Stimulated activated naive CD8-positive, alpha-beta T cell treated with anti-CD3 and anti-CD28 coated beads, Interleukin-15, amount 100 ng/mL, for 72 hours (primary cell): ENCODE measurements at regions not wholly inside any gene's neighbourhood (a gene's known extent, or its start where the extent isn't known, plus 50 kb on each side); places are given as distances from the start of the nearest gene placed in this dataset.

Experiments used
- ATAC-seq: fragments of 150-1000 bp; cut with Tn5 transposase; 2 replicates; pipeline ENCODE4 v1.10.0; 2021; ENCODE audit warnings: mild to moderate bottlenecking, moderate library complexity
- DNase-seq, 2 donors: peaks; one replicate each; pipeline ENCODE4 v3.0.0; 2021 to 2022
- H3K27ac Mint-ChIP-seq, 2 donors: one replicate each; pipeline ENCODE4 v1.8.0; 2022; ENCODE audit warnings: mild to moderate bottlenecking in 2 of 2, mixed read lengths in 2 of 2, moderate library complexity in 2 of 2
- H3K27me3 Mint-ChIP-seq: one replicate; pipeline ENCODE4 v1.8.0; 2022; ENCODE audit warnings: mixed read lengths
- H3K4me1 Mint-ChIP-seq: one replicate; pipeline ENCODE4 v1.8.0; 2022; ENCODE audit warnings: mild to moderate bottlenecking, mixed read lengths
- H3K4me3 Mint-ChIP-seq, 2 donors: one replicate each; pipeline ENCODE4 v1.8.0; 2022; ENCODE audit warnings: mild to moderate bottlenecking in 2 of 2, mixed read lengths in 2 of 2, moderate library complexity in 1 of 2
- H3K9me3 Mint-ChIP-seq, 2 donors: one replicate each; pipeline ENCODE4 v1.8.0; 2022; ENCODE audit warnings: mixed read lengths in 2 of 2

DNA sequence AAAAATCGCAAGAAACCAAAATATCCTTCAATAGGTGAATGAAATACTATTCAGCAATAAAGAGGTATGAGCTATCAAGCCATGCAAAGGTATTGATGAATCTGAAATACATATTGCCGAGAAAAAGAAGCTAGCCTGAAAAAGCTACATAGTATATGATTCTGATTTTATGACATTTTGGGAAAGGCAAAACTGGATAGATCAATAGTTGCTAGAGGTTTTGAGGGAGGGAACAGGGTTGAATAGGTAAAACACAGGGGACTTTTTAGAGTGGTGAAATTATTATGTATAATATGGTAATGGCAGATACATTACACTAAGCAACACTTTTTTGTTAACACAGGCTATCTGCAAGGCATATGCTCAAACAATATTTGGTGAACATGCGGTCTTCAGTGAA is 327.6 kb upstream of the ADAMTSL1 start:
- H3K4me3 Mint-ChIP-seq = no peak overlapping the region
- H3K27ac Mint-ChIP-seq = no peak overlapping the region

DNA sequence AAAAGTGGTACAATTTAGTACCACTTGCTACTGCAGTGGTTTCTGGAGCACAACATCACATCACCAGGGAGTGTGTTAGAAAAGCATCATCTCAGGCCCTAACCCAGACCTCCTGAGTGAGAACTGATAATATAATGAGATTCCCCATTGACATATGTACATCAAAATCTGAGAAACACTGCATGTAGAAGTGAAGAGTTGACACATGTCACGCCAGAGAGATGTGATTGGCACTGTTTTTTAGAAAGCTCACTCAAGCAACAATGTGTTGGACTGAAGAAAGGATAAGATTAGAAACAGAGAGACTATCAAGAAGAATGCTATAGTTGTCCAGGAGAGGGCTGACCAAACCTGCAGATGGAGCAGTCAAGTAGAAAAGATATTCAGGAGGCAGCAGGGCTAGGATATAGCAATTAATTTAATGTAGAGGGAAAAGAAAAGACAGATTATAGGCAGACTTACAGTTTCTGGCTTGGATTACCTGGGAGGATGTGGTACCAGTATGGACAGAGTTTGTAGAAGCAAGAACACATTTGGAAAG is 324.4 kb upstream of the ADAMTSL1 start:
- peaks cover 0 to 9% of the 10 kb centered on the region in 2 donors for H3K9me3 Mint-ChIP-seq
- no peaks in the 10 kb centered on the region for H3K4me1 Mint-ChIP-seq
- no peak overlapping the region for H3K27ac Mint-ChIP-seq
- no peaks in the 10 kb centered on the region for H3K27me3 Mint-ChIP-seq
- DNase-seq (no peak), ATAC-seq (no peak)
- no peak overlapping the region for H3K4me3 Mint-ChIP-seq

More for the DNA sequence above, 327.6 kb upstream of the ADAMTSL1 start:
- H3K9me3 Mint-ChIP-seq = peaks cover 0 to 9% of the 10 kb centered on the region in 2 donors
- DNase-seq = no peak
- no peak for ATAC-seq
- no peaks in the 10 kb centered on the region for H3K4me1 Mint-ChIP-seq
- no peaks in the 10 kb centered on the region for H3K27me3 Mint-ChIP-seq

DNA sequence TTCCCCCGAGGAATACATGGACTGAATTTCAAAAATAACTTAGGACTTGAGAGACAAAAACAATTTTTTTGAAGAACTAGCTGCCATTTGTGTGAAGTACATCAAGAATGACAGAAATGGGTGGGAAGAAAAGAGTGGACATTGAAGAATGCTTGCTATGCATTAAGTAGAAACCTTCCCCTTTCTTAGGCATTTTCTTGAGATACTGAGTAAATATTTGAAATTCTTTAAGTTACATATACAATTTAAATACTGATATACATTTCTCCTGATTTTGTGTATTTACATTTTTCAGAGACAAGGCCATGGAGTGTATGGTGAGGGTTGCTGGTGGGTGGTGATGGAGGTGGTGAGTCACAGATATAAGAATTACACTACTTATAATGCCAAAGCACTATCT is 319.3 kb upstream of the ADAMTSL1 start:
- peaks cover 0 to 15% of the 10 kb centered on the region in 2 donors for H3K9me3 Mint-ChIP-seq
- DNase-seq = no peak
- no peaks in the 10 kb centered on the region for H3K4me1 Mint-ChIP-seq
- H3K27ac Mint-ChIP-seq = no peak overlapping the region
- H3K4me3 Mint-ChIP-seq = no peak overlapping the region
- H3K27me3 Mint-ChIP-seq = no peaks in the 10 kb centered on the region
- no peak for ATAC-seq

DNA sequence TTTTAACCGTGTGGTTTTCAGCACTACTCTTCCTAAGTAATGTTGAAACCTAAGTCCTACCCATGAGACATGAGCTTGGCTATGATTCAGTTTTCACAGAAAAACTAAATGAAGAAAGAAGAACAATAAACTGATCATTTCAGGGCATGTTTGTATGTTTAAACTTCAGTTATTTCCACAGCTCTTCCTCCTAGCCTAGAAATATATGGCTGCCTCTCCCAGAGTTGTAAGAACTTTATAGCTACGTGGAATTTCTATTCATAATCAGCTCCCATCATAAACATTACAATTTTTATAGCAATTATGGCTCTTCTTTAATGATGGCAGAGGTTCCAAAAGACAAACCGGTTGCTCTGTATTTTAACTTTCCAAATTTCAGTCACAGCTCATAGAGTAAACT is 314.7 kb upstream of the ADAMTSL1 start:
- no peak overlapping the region for H3K4me3 Mint-ChIP-seq
- DNase-seq = no peak
- H3K9me3 Mint-ChIP-seq = peaks cover 0 to 6% of the 10 kb centered on the region in 2 donors
- no peak for ATAC-seq
- no peak overlapping the region for H3K27ac Mint-ChIP-seq
- H3K4me1 Mint-ChIP-seq = no peaks in the 10 kb centered on the region
- no peaks in the 10 kb centered on the region for H3K27me3 Mint-ChIP-seq

DNA sequence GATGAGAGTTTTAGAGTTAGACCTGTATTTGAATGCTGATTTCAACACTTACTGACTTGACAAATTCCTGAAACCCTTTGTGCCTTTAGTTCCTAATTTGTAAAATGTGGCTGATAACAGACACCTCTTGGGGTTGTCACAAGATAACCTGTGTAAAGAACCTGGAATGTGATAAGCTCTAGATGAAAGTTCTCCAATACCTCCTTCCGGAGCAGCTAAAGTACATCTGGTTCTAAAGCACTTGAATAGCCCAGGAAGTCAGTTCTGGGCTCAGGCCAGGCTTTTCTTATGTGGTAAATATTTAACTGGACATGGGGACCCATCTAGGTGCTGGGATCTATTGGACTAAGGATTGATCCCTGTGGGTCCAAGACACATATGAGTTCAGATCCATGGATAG is 310.8 kb upstream of the ADAMTSL1 start:
- H3K27me3 Mint-ChIP-seq = no peaks in the 10 kb centered on the region
- H3K4me1 Mint-ChIP-seq = no peaks in the 10 kb centered on the region
- no peak for ATAC-seq
- no peak for DNase-seq
- no peak overlapping the region for H3K4me3 Mint-ChIP-seq
- no peak overlapping the region for H3K27ac Mint-ChIP-seq
- no peaks in the 10 kb centered on the region for H3K9me3 Mint-ChIP-seq

DNA sequence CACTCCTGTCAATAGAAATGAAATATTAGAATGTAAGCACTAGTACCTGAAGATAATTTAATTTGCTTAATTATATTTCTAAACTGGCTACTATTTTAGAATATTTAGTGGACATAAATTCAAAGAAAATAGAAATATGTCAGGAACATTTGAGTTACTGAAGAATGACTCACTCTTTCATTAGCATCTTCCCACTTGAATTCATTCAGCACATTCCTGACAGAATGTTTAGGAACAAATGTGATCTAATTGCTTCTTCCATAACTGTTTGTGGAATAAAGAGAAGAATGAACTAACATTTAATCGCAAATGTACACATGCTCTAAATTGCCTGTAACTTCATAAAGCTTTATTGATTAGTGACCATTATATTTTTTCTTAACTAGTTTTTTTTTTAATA is 306.2 kb upstream of the ADAMTSL1 start:
- Mint-ChIP-seq H3K27me3 (no peaks in the 10 kb centered on the region), H3K4me3 (no peak overlapping the region), H3K9me3 (no peaks in the 10 kb centered on the region), H3K27ac (no peak overlapping the region), H3K4me1 (no peaks in the 10 kb centered on the region)
- DNase-seq (no peak), ATAC-seq (no peak)

DNA sequence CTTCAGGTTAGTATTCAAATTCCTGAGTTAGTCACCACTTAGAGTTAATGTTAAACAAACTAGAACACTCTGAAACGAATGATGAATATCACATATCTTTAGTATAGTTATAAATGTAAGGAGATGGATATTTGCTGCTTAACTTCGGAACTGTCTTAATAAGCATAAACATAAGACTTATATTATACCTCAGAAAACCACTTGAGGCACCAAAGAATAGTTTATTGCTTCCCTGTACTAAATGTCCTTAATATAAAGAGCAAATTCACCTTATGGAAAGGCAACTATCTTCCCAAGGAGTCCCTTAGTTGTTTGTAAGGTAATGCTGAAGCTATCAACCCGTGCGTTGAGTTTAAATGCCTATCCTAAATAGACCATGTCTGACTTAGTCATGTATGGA is 300.0 kb upstream of the ADAMTSL1 start:
- ATAC-seq (no peak), DNase-seq (no peak)
- Mint-ChIP-seq H3K27ac (no peak overlapping the region), H3K4me3 (no peak overlapping the region), H3K4me1 (no peaks in the 10 kb centered on the region), H3K27me3 (no peaks in the 10 kb centered on the region), H3K9me3 (no peaks in the 10 kb centered on the region)

DNA sequence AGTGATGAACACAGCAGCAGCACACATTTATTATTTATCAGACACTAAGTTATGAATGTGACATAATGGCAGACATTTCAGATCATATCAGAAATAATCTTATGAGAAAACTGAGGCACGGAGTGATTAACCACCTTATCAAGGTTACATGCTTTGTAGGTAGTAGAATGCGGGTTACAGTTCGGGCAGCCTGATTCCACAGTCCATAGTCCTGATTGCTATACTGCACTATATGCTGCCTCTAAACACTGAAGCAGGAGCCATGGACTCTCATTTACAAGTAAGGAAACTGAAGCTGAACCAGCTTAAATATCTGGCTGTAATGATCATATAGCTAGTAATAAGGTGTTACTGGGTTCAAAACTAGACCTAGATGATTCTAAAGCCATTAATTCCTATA is 291.3 kb upstream of the ADAMTSL1 start:
- ATAC-seq = no peak
- no peaks in the 10 kb centered on the region for H3K27me3 Mint-ChIP-seq
- no peaks in the 10 kb centered on the region for H3K4me1 Mint-ChIP-seq
- H3K27ac Mint-ChIP-seq = no peak overlapping the region
- H3K9me3 Mint-ChIP-seq = no peaks in the 10 kb centered on the region
- DNase-seq = no peak
- H3K4me3 Mint-ChIP-seq = no peak overlapping the region

DNA sequence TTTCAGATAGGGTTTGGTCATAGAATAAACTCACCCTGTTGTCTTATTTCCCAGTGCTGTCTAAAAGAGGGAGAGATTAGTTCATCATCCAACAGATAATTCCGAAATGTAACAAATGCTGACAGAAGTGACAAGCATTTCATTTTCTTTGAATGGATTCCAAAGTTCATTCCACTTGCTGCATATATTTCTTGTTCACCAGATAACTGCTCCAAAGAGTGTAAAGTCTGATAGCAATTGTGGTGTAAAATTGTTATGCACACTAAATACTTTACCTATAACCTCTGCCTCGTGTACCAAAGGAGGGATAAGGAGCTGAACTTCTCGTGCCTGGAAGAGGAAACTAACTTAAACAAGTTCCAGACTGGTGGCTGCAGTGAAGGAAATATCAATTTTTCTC is 290.0 kb upstream of the ADAMTSL1 start:
- no peaks in the 10 kb centered on the region for H3K4me1 Mint-ChIP-seq
- no peaks in the 10 kb centered on the region for H3K27me3 Mint-ChIP-seq
- DNase-seq (no peak), ATAC-seq (no peak)
- H3K27ac Mint-ChIP-seq = no peak overlapping the region
- H3K9me3 Mint-ChIP-seq = no peaks in the 10 kb centered on the region
- H3K4me3 Mint-ChIP-seq = no peak overlapping the region

DNA sequence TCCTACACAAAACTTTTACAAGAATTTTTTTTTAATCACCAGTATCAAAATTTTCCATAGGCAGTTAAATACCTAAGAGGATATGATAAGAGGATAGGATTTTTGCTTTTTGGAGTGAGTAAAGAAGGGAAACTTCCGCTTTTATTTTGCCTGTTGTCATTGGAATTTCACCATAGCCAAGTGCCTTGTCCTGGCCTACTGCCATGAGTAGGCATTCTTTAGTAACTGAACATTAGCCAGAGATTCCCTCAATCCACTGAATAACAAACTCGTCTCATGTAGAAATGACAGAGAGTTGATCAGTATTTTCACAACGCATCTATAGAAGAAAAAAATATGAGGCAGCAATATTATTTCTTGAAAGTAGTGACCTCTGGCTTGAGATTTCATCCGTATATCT is 289.6 kb upstream of the ADAMTSL1 start:
- Mint-ChIP-seq H3K27me3 (no peaks in the 10 kb centered on the region), H3K4me1 (no peaks in the 10 kb centered on the region), H3K4me3 (no peak overlapping the region), H3K9me3 (no peaks in the 10 kb centered on the region), H3K27ac (no peak overlapping the region)
- no peak for DNase-seq
- ATAC-seq = no peak

DNA sequence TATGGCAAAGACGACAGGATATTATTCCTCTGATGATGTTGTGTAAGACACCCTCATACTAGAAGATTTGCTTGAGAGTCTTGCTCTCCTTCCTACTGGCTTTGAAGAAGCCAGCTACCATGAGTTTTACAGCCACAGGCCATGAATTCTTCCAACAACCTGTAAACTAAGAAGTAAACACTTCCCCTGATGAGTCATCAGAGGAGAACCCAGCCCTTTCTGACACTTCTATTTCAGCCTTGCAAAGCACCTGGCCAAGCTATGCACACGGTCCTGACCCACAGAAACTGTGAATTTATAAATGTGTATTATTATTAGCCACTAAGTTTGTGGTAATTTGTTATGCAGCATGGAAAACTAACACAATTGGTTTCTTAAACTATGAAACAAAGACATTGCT is 288.8 kb upstream of the ADAMTSL1 start:
- H3K4me1 Mint-ChIP-seq = no peaks in the 10 kb centered on the region
- no peaks in the 10 kb centered on the region for H3K9me3 Mint-ChIP-seq
- no peaks in the 10 kb centered on the region for H3K27me3 Mint-ChIP-seq
- H3K27ac Mint-ChIP-seq = no peak overlapping the region
- H3K4me3 Mint-ChIP-seq = no peak overlapping the region
- DNase-seq (no peak), ATAC-seq (no peak)

DNA sequence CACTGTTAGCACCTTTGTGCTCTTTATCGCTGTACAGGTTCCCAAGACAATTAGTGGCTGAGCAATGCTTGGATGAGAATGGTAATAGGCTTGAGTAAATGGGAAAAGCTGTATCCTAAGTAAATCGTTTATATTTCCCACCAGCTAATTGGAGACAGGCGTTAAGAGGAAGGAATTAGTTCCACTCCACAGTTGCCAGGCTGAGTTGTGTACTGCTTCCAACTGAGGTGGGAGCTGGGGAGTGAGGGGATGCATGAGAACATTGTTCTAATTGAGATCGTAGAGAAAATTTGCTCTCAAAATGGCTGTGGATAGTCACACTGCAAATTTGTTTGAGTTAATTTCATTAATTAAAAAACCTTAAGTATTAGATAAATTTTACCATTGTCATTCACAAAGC is 285.0 kb upstream of the ADAMTSL1 start:
- ATAC-seq (no peak), DNase-seq (no peak)
- Mint-ChIP-seq H3K4me3 (no peak overlapping the region), H3K27me3 (no peaks in the 10 kb centered on the region), H3K9me3 (no peaks in the 10 kb centered on the region), H3K27ac (no peak overlapping the region), H3K4me1 (no peaks in the 10 kb centered on the region)

DNA sequence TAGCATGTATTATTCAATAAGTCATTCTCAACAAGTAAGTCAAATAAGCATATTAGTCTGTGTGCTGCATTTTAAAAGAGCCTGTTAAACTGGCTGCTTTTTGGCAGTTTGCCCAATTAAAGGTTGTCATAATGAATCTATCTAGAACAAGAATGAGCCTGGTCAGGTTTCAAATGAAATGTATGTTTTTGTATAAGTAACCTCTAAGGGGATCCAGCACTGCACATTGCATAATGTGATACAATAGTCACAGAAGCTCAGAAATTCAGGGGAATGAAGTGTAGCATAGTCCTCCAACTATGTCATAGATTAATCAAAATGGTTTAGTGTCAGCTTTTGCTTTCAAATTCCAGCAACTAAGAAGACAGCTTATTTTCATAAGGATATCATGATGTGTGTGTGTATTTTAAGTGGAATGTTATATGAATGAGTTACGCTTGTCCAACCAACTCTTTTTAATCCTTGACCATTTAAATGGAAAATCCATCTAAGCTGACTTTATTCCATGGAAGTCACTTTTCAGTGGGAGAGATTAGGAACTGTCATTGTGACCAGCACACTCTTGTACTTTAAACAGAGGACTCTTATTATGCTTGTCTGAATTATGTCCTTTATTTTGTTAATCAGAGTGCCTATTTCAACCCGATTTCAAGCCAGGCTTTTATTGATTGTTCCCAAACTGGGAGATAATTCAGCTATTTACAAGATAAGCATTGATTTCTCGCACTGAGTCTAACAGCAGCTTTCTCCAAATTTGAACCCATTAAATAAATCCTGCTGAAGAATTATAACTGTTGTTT is 283.9 kb upstream of the ADAMTSL1 start:
- Mint-ChIP-seq H3K27ac (no peak overlapping the region), H3K27me3 (no peaks in the 10 kb centered on the region), H3K9me3 (no peaks in the 10 kb centered on the region), H3K4me1 (no peaks in the 10 kb centered on the region), H3K4me3 (no peak overlapping the region)
- DNase-seq (no peak), ATAC-seq (no peak)

DNA sequence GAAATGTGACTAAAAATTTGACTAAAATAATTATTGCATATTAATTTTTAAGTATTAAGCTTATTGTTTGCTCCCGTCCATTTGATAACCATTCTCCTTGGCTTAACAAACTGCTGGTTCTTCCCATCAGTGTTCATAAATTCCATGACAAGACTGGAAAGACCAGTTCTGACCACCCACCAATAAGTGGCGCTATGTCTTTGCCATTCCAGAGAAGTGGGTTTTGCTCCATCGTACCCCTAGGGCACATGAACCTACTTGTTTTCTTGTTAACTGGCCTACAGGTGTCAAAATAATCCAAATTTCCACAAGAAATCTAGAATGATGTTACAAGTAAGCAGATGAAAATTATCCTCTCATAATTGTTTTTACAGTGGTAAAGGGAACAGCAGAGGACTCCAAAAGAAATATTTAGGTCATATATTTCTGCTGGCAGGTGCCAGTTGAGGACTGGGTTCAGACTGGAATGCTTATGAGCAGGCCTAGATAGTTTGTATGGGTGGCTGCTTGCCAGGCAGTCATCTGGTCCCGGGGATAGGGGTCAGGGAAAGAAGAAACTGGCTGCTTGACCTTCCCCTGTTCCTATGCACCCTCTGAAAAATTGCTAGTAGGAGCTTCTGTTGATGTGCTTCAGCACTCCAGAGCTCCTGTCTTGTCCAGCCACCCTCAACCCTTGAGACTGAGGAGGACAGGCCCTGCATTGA is 283.1 kb upstream of the ADAMTSL1 start:
- no peak overlapping the region for H3K4me3 Mint-ChIP-seq
- ATAC-seq = no peak
- H3K9me3 Mint-ChIP-seq = no peaks in the 10 kb centered on the region
- H3K4me1 Mint-ChIP-seq = no peaks in the 10 kb centered on the region
- H3K27me3 Mint-ChIP-seq = no peaks in the 10 kb centered on the region
- no peak overlapping the region for H3K27ac Mint-ChIP-seq
- DNase-seq = no peak

DNA sequence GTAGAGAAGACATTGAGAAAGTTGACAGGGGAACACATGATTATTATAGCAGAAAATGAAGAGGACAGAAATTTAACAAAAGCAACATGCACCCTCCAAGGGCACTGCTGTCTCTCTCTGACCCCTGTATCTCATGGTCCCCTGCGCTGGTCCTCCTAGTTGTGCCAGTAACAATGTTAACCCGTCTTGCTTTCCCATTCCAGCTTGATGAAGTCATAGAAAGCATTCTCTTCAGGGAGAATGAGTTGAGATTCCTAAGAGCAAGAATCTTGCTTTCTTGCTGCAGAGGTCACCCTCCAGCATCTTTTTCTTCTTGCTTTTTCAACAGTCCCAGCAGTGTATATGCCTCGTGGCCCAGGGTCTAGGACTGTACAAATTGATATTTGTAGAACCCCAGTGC is 279.6 kb upstream of the ADAMTSL1 start:
- Mint-ChIP-seq H3K27me3 (no peaks in the 10 kb centered on the region), H3K4me3 (no peak overlapping the region), H3K4me1 (no peaks in the 10 kb centered on the region), H3K27ac (no peak overlapping the region), H3K9me3 (no peaks in the 10 kb centered on the region)
- DNase-seq = no peak
- ATAC-seq = no peak

DNA sequence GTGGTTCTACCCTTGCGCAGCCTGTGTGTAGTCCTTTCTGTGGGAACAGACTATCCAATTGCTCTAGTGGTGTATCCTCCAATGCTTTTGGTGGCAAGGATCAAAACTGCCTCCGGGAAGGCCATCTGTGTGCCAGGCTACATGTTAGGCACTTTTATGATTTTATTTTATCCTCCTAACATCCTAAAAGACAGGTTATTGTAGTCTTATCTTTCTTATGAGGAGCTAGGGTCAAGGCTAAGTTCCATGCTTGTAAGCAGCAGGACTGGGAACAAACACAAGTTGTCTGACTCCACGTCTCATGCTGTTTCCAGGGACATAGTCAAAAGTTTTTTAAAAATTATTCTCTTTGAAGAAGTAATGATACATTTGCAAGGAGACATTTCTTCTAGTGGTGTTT is 278.7 kb upstream of the ADAMTSL1 start:
- DNase-seq = no peak
- H3K9me3 Mint-ChIP-seq = no peaks in the 10 kb centered on the region
- H3K27me3 Mint-ChIP-seq = no peaks in the 10 kb centered on the region
- no peak overlapping the region for H3K4me3 Mint-ChIP-seq
- H3K27ac Mint-ChIP-seq = no peak overlapping the region
- H3K4me1 Mint-ChIP-seq = no peaks in the 10 kb centered on the region
- no peak for ATAC-seq
